Activated CD8-positive, alpha-beta T cell treated with anti-CD3 and anti-CD28 coated beads for 36 hours (primary cell): ENCODE measurements at regions not wholly inside any gene's neighbourhood (a gene's known extent, or its start where the extent isn't known, plus 50 kb on each side); places are given as distances from the start of the nearest gene placed in this dataset.
"Not testable (repeated sequence)": the region's sequence is repeated elsewhere in the genome, so short reads cannot be mapped to it uniquely, and the experiment has no call there.

Source experiments
- ATAC-seq: fragments of 200-7000 bp; cut with Tn5 transposase; one replicate; pipeline ENCODE4 v1.10.0; 2021; ENCODE audit warnings: mild to moderate bottlenecking, moderate library complexity
- CTCF ChIA-PET: fragments of 350-600 bp; sonication (Branson Sonifier 250); formaldehyde crosslinking; loops from one replicate; lab custom pipeline; 2021; ENCODE audit warnings: antibody characterized with exemption; lab: Charles Lee
- POLR2A ChIA-PET: fragments of 350-600 bp; sonication (Branson Sonifier 250); formaldehyde crosslinking; loops from one replicate; lab custom pipeline; 2021; ENCODE audit warnings: antibody characterized with exemption; lab: Charles Lee
- DNase-seq: peaks from one replicate; pipeline ENCODE4 v3.0.0-alpha.2; 2020
- H3K27ac Mint-ChIP-seq: one replicate; pipeline ENCODE4 v1.8.0; 2021; ENCODE audit warnings: mild to moderate bottlenecking, mixed read lengths
- H3K27me3 Mint-ChIP-seq: one replicate; pipeline ENCODE4 v1.8.0; 2021; ENCODE audit warnings: mixed read lengths
- H3K36me3 Mint-ChIP-seq: one replicate; pipeline ENCODE4 v1.8.0; 2021; ENCODE audit warnings: low read depth, mixed read lengths
- H3K4me1 Mint-ChIP-seq: one replicate; pipeline ENCODE4 v1.8.0; 2021; ENCODE audit warnings: low read depth, mixed read lengths
- H3K4me3 Mint-ChIP-seq: one replicate; pipeline ENCODE4 v1.8.0; 2021; ENCODE audit warnings: mild to moderate bottlenecking, moderate library complexity, mixed read lengths
- H3K9me3 Mint-ChIP-seq: one replicate; pipeline ENCODE4 v1.8.0; 2021; ENCODE audit warnings: mixed read lengths
- CTCF ChIP-seq: fragments of 200-600 bp; IDR thresholded peaks from one replicate; pipeline ENCODE4 v1.8.0; 2022; ENCODE audit warnings: antibody characterized with exemption, mild to moderate bottlenecking
- intact Hi-C: fragments of 100-400 bp; cut with micrococcal nuclease; formaldehyde crosslinking; loops from one replicate; pipeline ENCODE4 v1.10.0; 2022

- Mint-ChIP-seq H3K4me1 (no peaks in the 10 kb centered on the region), H3K36me3 (no peaks in the 10 kb centered on the region), H3K9me3 (peaks cover 3% of the 10 kb centered on the region), H3K27me3 (no peaks in the 10 kb centered on the region), H3K4me3 (no peak overlapping the region), H3K27ac (no peak overlapping the region)
- POLR2A ChIA-PET, result no interaction called here
- intact Hi-C loops, result no loop called here
- TF ChIP-seq CTCF, result no peak
- CTCF ChIA-PET, result no interaction called here
- ATAC-seq (no peak), DNase-seq (no peak)
Measured at GRCh38 chr18:41059126-41059415, 896.0 kb upstream of the PIK3C3 start.

- Mint-ChIP-seq H3K4me1 (no peaks in the 10 kb centered on the region), H3K4me3 (no peak overlapping the region), H3K36me3 (no peaks in the 10 kb centered on the region), H3K9me3 (peaks cover 7% of the 10 kb centered on the region), H3K27ac (no peak overlapping the region), H3K27me3 (no peaks in the 10 kb centered on the region)
- intact Hi-C loops, result no loop called here
- DNase-seq (no peak), ATAC-seq (no peak)
- CTCF ChIA-PET, result no interaction called here
- POLR2A ChIA-PET, result no interaction called here
- TF ChIP-seq CTCF, result no peak
Measured at GRCh38 chr18:41058351-41059125, 896.5 kb upstream of the PIK3C3 start.

GRCh38 chr18:41052625-41053024, 902.4 kb upstream of the PIK3C3 start:
- no peak for TF ChIP-seq CTCF
- Mint-ChIP-seq H3K9me3 (peaks cover 12% of the 10 kb centered on the region), H3K27me3 (no peaks in the 10 kb centered on the region), H3K4me3 (no peak overlapping the region), H3K27ac (no peak overlapping the region), H3K4me1 (no peaks in the 10 kb centered on the region), H3K36me3 (no peaks in the 10 kb centered on the region)
- ChIA-PET POLR2A (no interaction called here), CTCF (no interaction called here)
- ATAC-seq, result no peak
- intact Hi-C loops, result no loop called here
- DNase-seq, result no peak

- H3K4me3 Mint-ChIP-seq, CTCF ChIA-PET, H3K27ac Mint-ChIP-seq, H3K9me3 Mint-ChIP-seq, H3K4me1 Mint-ChIP-seq, H3K27me3 Mint-ChIP-seq, ATAC-seq, POLR2A ChIA-PET, H3K36me3 Mint-ChIP-seq, intact Hi-C loops, DNase-seq: not testable (repeated sequence)
Measured at GRCh38 chr18:41046250-41046649, 908.8 kb upstream of the PIK3C3 start.

GRCh38 chr18:41043876-41044275, 911.2 kb upstream of the PIK3C3 start:
- TF ChIP-seq CTCF, result no peak
- Mint-ChIP-seq H3K4me1 (no peaks in the 10 kb centered on the region), H3K9me3 (peaks cover 5% of the 10 kb centered on the region), H3K27me3 (no peaks in the 10 kb centered on the region), H3K27ac (no peak overlapping the region), H3K4me3 (no peak overlapping the region), H3K36me3 (no peaks in the 10 kb centered on the region)
- intact Hi-C loops, result no loop called here
- DNase-seq (no peak), ATAC-seq (no peak)
- ChIA-PET POLR2A (no interaction called here), CTCF (no interaction called here)

GRCh38 chr18:41042866-41043265, 912.2 kb upstream of the PIK3C3 start:
- Mint-ChIP-seq H3K27me3 (no peaks in the 10 kb centered on the region), H3K4me3 (no peak overlapping the region), H3K27ac (no peak overlapping the region), H3K36me3 (no peaks in the 10 kb centered on the region), H3K9me3 (peaks cover 6% of the 10 kb centered on the region), H3K4me1 (no peaks in the 10 kb centered on the region)
- ChIA-PET CTCF (no interaction called here), POLR2A (no interaction called here)
- intact Hi-C loops, result no loop called here
- TF ChIP-seq CTCF, result no peak
- ATAC-seq, result no peak
- no peak for DNase-seq
